A673 (cell line): ENCODE measurements at regions not wholly inside any gene's neighbourhood (a gene's known extent, or its start where the extent isn't known, plus 50 kb on each side); places are given as distances from the start of the nearest gene placed in this dataset.

Source experiments
- BruUV-seq: library from RNA; stranded (reverse); fragments of 400-500 nt; replicated peaks from 2 replicates; lab custom pipeline; 2021; lab: Mats Ljungman, UMichigan
- CTCF ChIA-PET: fragments of 300-600 bp; sonication (Branson Sonifier 250); formaldehyde crosslinking; loops from one replicate; lab custom pipeline; 2022; ENCODE audit warnings: antibody characterized with exemption; lab: Charles Lee
- POLR2A ChIA-PET: fragments of 300-600 bp; sonication (Branson Sonifier 250); formaldehyde crosslinking; loops from one replicate; lab custom pipeline; 2022; ENCODE audit warnings: antibody characterized with exemption; ENCODE audit not compliant: low non-redundant PET; lab: Charles Lee
- DNase-seq: peaks from one replicate; pipeline ENCODE4 v3.0.0-alpha.2; 2015; ENCODE audit warnings: low spot score
- H3K27ac ChIP-seq: fragments of 200-600 bp; sonication (generic); 2 replicates; pipeline ENCODE4 v1.5.1; 2016; ENCODE audit warnings: mixed run types, low read depth, mild to moderate bottlenecking, mixed read lengths, antibody characterized with exemption, low read length; ENCODE audit not compliant: poor library complexity, severe bottlenecking
- H3K27me3 ChIP-seq: fragments of 200-600 bp; sonication (generic); replicated peaks from 2 replicates; pipeline ENCODE4 v1.6.1; 2017; ENCODE audit warnings: mixed run types, low read depth, mild to moderate bottlenecking, mixed read lengths, antibody characterized with exemption, low read length; ENCODE audit not compliant: insufficient read depth, poor library complexity
- H3K36me3 ChIP-seq: fragments of 200-600 bp; sonication (generic); 2 replicates; pipeline ENCODE4 v1.6.1; 2016; ENCODE audit warnings: mixed run types, mild to moderate bottlenecking, mixed read lengths, antibody characterized with exemption, low read length; ENCODE audit not compliant: insufficient read depth, poor library complexity, severe bottlenecking
- H3K4me1 ChIP-seq: fragments of 200-600 bp; sonication (generic); 2 replicates; pipeline ENCODE4 v1.6.1; 2017; ENCODE audit warnings: mixed run types, mild to moderate bottlenecking, mixed read lengths, antibody characterized with exemption, low read length; ENCODE audit not compliant: insufficient read depth, poor library complexity, severe bottlenecking
- H3K4me3 ChIP-seq: fragments of 200-600 bp; sonication (generic); 2 replicates; pipeline ENCODE4 v1.5.1; 2016; ENCODE audit warnings: low read depth, mixed run types, mild to moderate bottlenecking, mixed read lengths, low read length; ENCODE audit not compliant: poor library complexity, severe bottlenecking
- H3K9me3 ChIP-seq: fragments of 200-600 bp; sonication (generic); 2 replicates; pipeline ENCODE4 v1.6.1; 2016; ENCODE audit warnings: mixed run types, low read depth, mild to moderate bottlenecking, mixed read lengths, antibody characterized with exemption, low read length; ENCODE audit not compliant: poor library complexity, severe bottlenecking
- CTCF ChIP-seq: fragments of 300-800, 200-600 bp; sonication (generic); conservative IDR thresholded peaks from 2 replicates; pipeline ENCODE4 v1.5.1; 2017; ENCODE audit warnings: low read depth, mild to moderate bottlenecking, antibody characterized with exemption, low read length, moderate library complexity, mixed read lengths
- EZH2 ChIP-seq: fragments of 200-600 bp; sonication (generic); IDR thresholded peaks from 2 replicates; pipeline ENCODE4 v1.6.1; 2017; ENCODE audit warnings: borderline replicate concordance, low read depth, mild to moderate bottlenecking, mixed read lengths, antibody characterized with exemption, low read length; ENCODE audit not compliant: poor library complexity, severe bottlenecking
- intact Hi-C: fragments of 100-400 bp; cut with micrococcal nuclease; formaldehyde crosslinking; loops from one replicate; pipeline ENCODE4 v1.10.0; 2022; ENCODE audit not compliant: unreplicated experiment

- no peak for DNase-seq
- Histone ChIP-seq H3K36me3 (no peaks in the 10 kb centered on the region), H3K4me3 (no peak overlapping the region), H3K9me3 (no peaks in the 10 kb centered on the region), H3K4me1 (no peaks in the 10 kb centered on the region), H3K27me3 (no peaks in the 10 kb centered on the region), H3K27ac (no peak overlapping the region)
- no TSS peak for BruUV-seq
- TF ChIP-seq EZH2: no peak
- TF ChIP-seq CTCF: no peak
- intact Hi-C loops: loop anchor here (5.0 kb wide), 2 partner anchors 335 to 550 kb away; no protein-coding TSS in a partner anchor
- POLR2A ChIA-PET: no interaction called here
- CTCF ChIA-PET: no interaction called here
Measured at GRCh38 chr13:38537051-38537450, 149.8 kb upstream of the FREM2 start.

- Histone ChIP-seq H3K27me3 (no peaks in the 10 kb centered on the region), H3K4me3 (no peak overlapping the region), H3K9me3 (no peaks in the 10 kb centered on the region), H3K4me1 (no peaks in the 10 kb centered on the region), H3K27ac (no peak overlapping the region), H3K36me3 (no peaks in the 10 kb centered on the region)
- CTCF ChIA-PET: no interaction called here
- TF ChIP-seq CTCF (no peak), EZH2 (no peak)
- no TSS peak for BruUV-seq
- no peak for DNase-seq
- POLR2A ChIA-PET: no interaction called here
- intact Hi-C loops: loop anchor here (5.0 kb wide), 2 partner anchors 334 to 551 kb away; no protein-coding TSS in a partner anchor
Measured at GRCh38 chr13:38538422-38538821, 148.5 kb upstream of the FREM2 start.

GRCh38 chr13:38539632-38540031 is 147.2 kb upstream of the FREM2 start:
- no peaks in the 10 kb centered on the region for H3K27me3 ChIP-seq
- no peak for DNase-seq
- H3K9me3 ChIP-seq: no peaks in the 10 kb centered on the region
- no peak overlapping the region for H3K4me3 ChIP-seq
- H3K36me3 ChIP-seq: no peaks in the 10 kb centered on the region
- no peak overlapping the region for H3K27ac ChIP-seq
- no TSS peak for BruUV-seq
- H3K4me1 ChIP-seq: no peaks in the 10 kb centered on the region
- CTCF ChIA-PET: no interaction called here
- TF ChIP-seq EZH2 (no peak), CTCF (no peak)
- intact Hi-C loops: loop anchor here (5.0 kb wide), 2 partner anchors 333 to 552 kb away; no protein-coding TSS in a partner anchor
- POLR2A ChIA-PET: no interaction called here
